DND-41 (cell line): ENCODE measurements at regions not wholly inside any gene's neighbourhood (a gene's known extent, or its start where the extent isn't known, plus 50 kb on each side); places are given as distances from the start of the nearest gene placed in this dataset.

Experiments used
- EZH2 ChIP-seq: IDR thresholded peaks from 3 replicates; pipeline ENCODE4 v1.6.1; 2012; ENCODE audit warnings: borderline replicate concordance, low read depth, mild to moderate bottlenecking, moderate library complexity, low read length, inconsistent platforms; ENCODE audit not compliant: severe bottlenecking
- TF ChIP-seq, protein P1 (sequence below): IDR thresholded peaks from 2 replicates; pipeline ENCODE4 v1.5.1; 2012; ENCODE audit warnings: borderline replicate concordance, low read length, moderate library complexity, mild to moderate bottlenecking; ENCODE audit not compliant: poor library complexity, severe bottlenecking; ENCODE audit errors: extremely low read depth

GRCh38 chr12:76698966-76699365 is 64.9 kb upstream of the ZDHHC17 start:
- TF ChIP-seq, protein P1, sequence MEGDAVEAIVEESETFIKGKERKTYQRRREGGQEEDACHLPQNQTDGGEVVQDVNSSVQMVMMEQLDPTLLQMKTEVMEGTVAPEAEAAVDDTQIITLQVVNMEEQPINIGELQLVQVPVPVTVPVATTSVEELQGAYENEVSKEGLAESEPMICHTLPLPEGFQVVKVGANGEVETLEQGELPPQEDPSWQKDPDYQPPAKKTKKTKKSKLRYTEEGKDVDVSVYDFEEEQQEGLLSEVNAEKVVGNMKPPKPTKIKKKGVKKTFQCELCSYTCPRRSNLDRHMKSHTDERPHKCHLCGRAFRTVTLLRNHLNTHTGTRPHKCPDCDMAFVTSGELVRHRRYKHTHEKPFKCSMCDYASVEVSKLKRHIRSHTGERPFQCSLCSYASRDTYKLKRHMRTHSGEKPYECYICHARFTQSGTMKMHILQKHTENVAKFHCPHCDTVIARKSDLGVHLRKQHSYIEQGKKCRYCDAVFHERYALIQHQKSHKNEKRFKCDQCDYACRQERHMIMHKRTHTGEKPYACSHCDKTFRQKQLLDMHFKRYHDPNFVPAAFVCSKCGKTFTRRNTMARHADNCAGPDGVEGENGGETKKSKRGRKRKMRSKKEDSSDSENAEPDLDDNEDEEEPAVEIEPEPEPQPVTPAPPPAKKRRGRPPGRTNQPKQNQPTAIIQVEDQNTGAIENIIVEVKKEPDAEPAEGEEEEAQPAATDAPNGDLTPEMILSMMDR: no peak
- no peak for TF ChIP-seq EZH2
